GM12865 (cell line): ENCODE measurements at regions not wholly inside any gene's neighbourhood (a gene's known extent, or its start where the extent isn't known, plus 50 kb on each side); places are given as distances from the start of the nearest gene placed in this dataset.
"Not testable (repeated sequence)": the region's sequence is repeated elsewhere in the genome, so short reads cannot be mapped to it uniquely, and the experiment has no call there.

Experiments used
- DNase-seq: peaks from one replicate; pipeline ENCODE4 v3.0.0; 2010; ENCODE audit warnings: low read depth
- H3K4me3 ChIP-seq: 2 replicates; pipeline ENCODE4 v1.5.1; 2011; ENCODE audit warnings: mild to moderate bottlenecking, low read depth, low read length, control low read depth

- not testable (repeated sequence) for DNase-seq, H3K4me3 ChIP-seq
Observed at GRCh38 chr15:84477550-84477949, 123.3 kb upstream of the ZSCAN2 start.

- not testable (repeated sequence) for DNase-seq, H3K4me3 ChIP-seq
Observed at GRCh38 chr15:84480174-84480681, 120.6 kb upstream of the ZSCAN2 start.

GRCh38 chr15:84483859-84484258, 117.0 kb upstream of the ZSCAN2 start:
- not testable (repeated sequence) for H3K4me3 ChIP-seq, DNase-seq

GRCh38 chr15:84500165-84500889, 100.5 kb upstream of the ZSCAN2 start:
- DNase-seq, H3K4me3 ChIP-seq: not testable (repeated sequence)

GRCh38 chr15:84503101-84503500, 97.7 kb upstream of the ZSCAN2 start:
- not testable (repeated sequence) for H3K4me3 ChIP-seq, DNase-seq

- not testable (repeated sequence) for DNase-seq
Observed at GRCh38 chr15:84505552-84505951, 95.3 kb upstream of the ZSCAN2 start.

GRCh38 chr15:84512324-84512723, 88.5 kb upstream of the ZSCAN2 start:
- not testable (repeated sequence) for DNase-seq, H3K4me3 ChIP-seq

More at GRCh38 chr15:84505552-84505951, 95.3 kb upstream of the ZSCAN2 start:
- H3K4me3 ChIP-seq, result not testable (repeated sequence)

GRCh38 chr15:84516773-84517172, 84.0 kb upstream of the ZSCAN2 start:
- H3K4me3 ChIP-seq, result not testable (repeated sequence)
- peak; percentile 1 for DNase-seq

GRCh38 chr15:84525491-84526344, 75.1 kb upstream of the ZSCAN2 start:
- not testable (repeated sequence) for DNase-seq, H3K4me3 ChIP-seq

- not testable (repeated sequence) for DNase-seq
Observed at GRCh38 chr15:84530751-84531150, 70.1 kb upstream of the ZSCAN2 start.

GRCh38 chr15:84531223-84531622, 69.6 kb upstream of the ZSCAN2 start:
- not testable (repeated sequence) for H3K4me3 ChIP-seq, DNase-seq

More at GRCh38 chr15:84530751-84531150, 70.1 kb upstream of the ZSCAN2 start:
- H3K4me3 ChIP-seq, result not testable (repeated sequence)

GRCh38 chr15:84531709-84532367, 69.0 kb upstream of the ZSCAN2 start:
- H3K4me3 ChIP-seq, DNase-seq: not testable (repeated sequence)

- H3K4me3 ChIP-seq, DNase-seq: not testable (repeated sequence)
Observed at GRCh38 chr15:84533705-84534104, 67.1 kb upstream of the ZSCAN2 start.

GRCh38 chr15:84534561-84535235, 66.1 kb upstream of the ZSCAN2 start:
- DNase-seq, H3K4me3 ChIP-seq: not testable (repeated sequence)

- not testable (repeated sequence) for DNase-seq, H3K4me3 ChIP-seq
Observed at GRCh38 chr15:84536181-84536580, 64.6 kb upstream of the ZSCAN2 start.

GRCh38 chr15:84544586-84544985, 56.2 kb upstream of the ZSCAN2 start:
- not testable (repeated sequence) for DNase-seq, H3K4me3 ChIP-seq

GRCh38 chr15:84547150-84547549, 53.7 kb upstream of the ZSCAN2 start:
- not testable (repeated sequence) for DNase-seq

GRCh38 chr15:84550503-84550902, 50.3 kb upstream of the ZSCAN2 start:
- H3K4me3 ChIP-seq, DNase-seq: not testable (repeated sequence)

More at GRCh38 chr15:84547150-84547549, 53.7 kb upstream of the ZSCAN2 start:
- not testable (repeated sequence) for H3K4me3 ChIP-seq
